NCI-H345 treated with DMSO at 0.1 percent for 48 hours (cell line): ENCODE measurements at regions not wholly inside any gene's neighbourhood (a gene's known extent, or its start where the extent isn't known, plus 50 kb on each side); places are given as distances from the start of the nearest gene placed in this dataset.

ENCODE experiments used
- DNase-seq: peaks from one replicate; lab custom pipeline; 2025; ENCODE audit not compliant: unreplicated experiment; lab: John Stamatoyannopoulos, UW

- DNase-seq: no peak
Measured at GRCh38 chr3:165283328-165283727, 87.1 kb upstream of the SLITRK3 start.

DNA sequence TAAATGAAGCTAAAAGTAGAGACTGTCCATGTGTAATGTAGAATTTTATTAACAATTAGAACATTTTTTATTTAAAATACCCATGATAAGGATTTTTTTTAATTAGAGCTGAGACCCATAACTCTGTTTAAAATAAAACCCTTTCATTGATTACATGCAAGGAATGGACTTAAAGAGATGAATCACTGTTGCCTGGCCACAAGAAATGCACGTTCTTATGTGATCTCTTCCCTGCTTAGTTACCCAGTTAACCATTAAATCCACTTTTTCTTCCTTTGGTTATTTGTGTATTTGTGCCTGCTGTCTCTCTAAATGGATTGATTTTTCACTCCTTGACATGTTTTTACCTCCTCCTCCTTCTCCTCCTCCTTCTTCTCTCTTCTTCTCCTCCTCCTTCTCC is 83.3 kb upstream of the SLITRK3 start:
- no peak for DNase-seq

- no peak for DNase-seq
Measured at GRCh38 chr3:165273411-165273810, 77.2 kb upstream of the SLITRK3 start.

DNA sequence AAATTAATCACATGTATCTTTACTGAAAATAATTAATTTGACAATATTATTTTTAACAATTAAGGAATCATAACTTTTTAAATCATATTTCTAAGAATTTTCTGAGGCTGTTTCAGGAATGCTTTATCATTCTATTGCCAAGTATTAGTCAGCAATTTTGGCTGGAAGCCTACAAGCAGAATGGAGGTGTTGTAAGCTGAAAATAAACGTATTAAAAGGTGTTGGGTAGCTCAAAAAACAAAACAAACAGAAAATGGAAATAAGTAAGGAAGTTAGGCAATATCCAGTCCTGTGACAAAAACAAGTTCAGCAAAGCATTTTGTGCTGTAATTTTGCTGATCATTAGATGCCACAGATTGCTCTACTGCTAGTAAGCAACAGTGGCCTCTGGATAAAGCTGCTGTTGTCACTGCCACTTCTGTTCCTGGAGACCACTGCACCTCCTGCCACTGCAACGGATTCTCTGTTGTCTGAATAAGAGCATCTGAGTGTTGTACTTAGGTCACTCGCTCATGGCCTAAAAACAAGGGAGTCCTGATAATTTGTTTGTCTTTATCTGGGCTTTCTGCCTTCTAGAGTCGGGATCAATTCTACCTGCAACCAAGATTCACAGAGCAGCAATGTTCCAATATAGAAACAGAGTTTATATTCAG is 63.5 kb upstream of the SLITRK3 start:
- DNase-seq: no peak

- DNase-seq: no peak
Measured at GRCh38 chr3:165256554-165257065, 60.4 kb upstream of the SLITRK3 start.

- peak; percentile 3 for DNase-seq
Measured at GRCh38 chr3:165254812-165255211, 58.6 kb upstream of the SLITRK3 start.
